NT2/D1 (cell line): ENCODE measurements at regions not wholly inside any gene's neighbourhood (a gene's known extent, or its start where the extent isn't known, plus 50 kb on each side); places are given as distances from the start of the nearest gene placed in this dataset.

Source experiments
- SUZ12 ChIP-seq: IDR thresholded peaks from 2 replicates; pipeline ENCODE4 v1.6.1; 2011; ENCODE audit not compliant: insufficient read length, insufficient read depth; ENCODE audit errors: extremely low read depth
- YY1 ChIP-seq: IDR thresholded peaks from 2 replicates; pipeline ENCODE4 v1.6.1; 2011; ENCODE audit not compliant: insufficient read length, insufficient read depth
- ZNF274 ChIP-seq: IDR thresholded peaks from 2 replicates; pipeline ENCODE4 v1.6.1; 2011; ENCODE audit warnings: mild to moderate bottlenecking, low read depth, low read length

DNA sequence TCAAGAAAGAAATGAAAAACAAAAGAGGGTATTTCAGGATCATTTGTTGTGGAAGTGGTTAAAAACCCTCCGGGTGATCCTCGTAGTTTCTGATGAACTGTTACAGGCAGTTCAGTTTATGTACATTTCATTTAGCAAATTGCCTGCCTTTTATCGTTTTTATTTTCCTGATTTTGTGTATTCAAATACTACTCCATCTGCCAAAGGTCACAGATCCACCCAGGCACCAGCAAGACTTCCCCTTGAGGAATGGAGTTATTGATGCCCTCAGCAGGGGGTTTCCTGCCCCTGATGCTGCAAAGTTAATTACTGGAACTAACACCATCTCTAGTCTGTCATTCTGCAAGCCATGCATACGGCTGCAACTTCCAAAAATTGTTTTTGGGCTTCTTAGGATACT lies 641.9 kb downstream of the SLC4A3 start:
- TF ChIP-seq SUZ12 (no peak), ZNF274 (no peak), YY1 (no peak)
